Dedifferentiated amniotic fluid mesenchymal stem cell (primary cell): ENCODE measurements at regions not wholly inside any gene's neighbourhood (a gene's known extent, or its start where the extent isn't known, plus 50 kb on each side); places are given as distances from the start of the nearest gene placed in this dataset.
A peak's percentile ranks its signal among the peaks of the same experiment; 100 is the strongest.
"Not testable (repeated sequence)": the region's sequence is repeated elsewhere in the genome, so short reads cannot be mapped to it uniquely, and the experiment has no call there.

Source experiments
- DNase-seq: peaks from one replicate; pipeline ENCODE4 v3.0.0-alpha.2; 2016; ENCODE audit errors: extremely low spot score

- not testable (repeated sequence) for DNase-seq
These were observed 83.2 kb upstream of the ARID5B start for GRCh38 chr10:61818251-61818650.

GRCh38 chr10:61819208-61819607, 82.3 kb upstream of the ARID5B start:
- DNase-seq, result no peak

- DNase-seq, result no peak
These were observed 80.3 kb upstream of the ARID5B start for GRCh38 chr10:61821153-61821552.

GRCh38 chr10:61821693-61822092, 79.8 kb upstream of the ARID5B start:
- DNase-seq, result no peak

GRCh38 chr10:61822096-61822495, 79.4 kb upstream of the ARID5B start:
- no peak for DNase-seq

GRCh38 chr10:61822781-61823230, 78.7 kb upstream of the ARID5B start:
- no peak for DNase-seq

GRCh38 chr10:61825001-61825400, 76.5 kb upstream of the ARID5B start:
- no peak for DNase-seq

GRCh38 chr10:61825628-61826027, 75.9 kb upstream of the ARID5B start:
- no peak for DNase-seq

GRCh38 chr10:61828034-61828433, 73.5 kb upstream of the ARID5B start:
- DNase-seq, result no peak

GRCh38 chr10:61828788-61829187, 72.7 kb upstream of the ARID5B start:
- DNase-seq, result no peak

- DNase-seq, result no peak
These were observed 71.2 kb upstream of the ARID5B start for GRCh38 chr10:61830072-61830845.

GRCh38 chr10:61830846-61831273, 70.6 kb upstream of the ARID5B start:
- no peak for DNase-seq

GRCh38 chr10:61832866-61833481, 68.5 kb upstream of the ARID5B start:
- peak; percentile 66 for DNase-seq

- no peak for DNase-seq
These were observed 67.0 kb upstream of the ARID5B start for GRCh38 chr10:61834519-61834918.

- DNase-seq, result peak; percentile 73
These were observed 66.2 kb upstream of the ARID5B start for GRCh38 chr10:61835069-61835945.

- DNase-seq, result peak; percentile 79
These were observed 65.3 kb upstream of the ARID5B start for GRCh38 chr10:61835946-61836887.

GRCh38 chr10:61836888-61837754, 64.4 kb upstream of the ARID5B start:
- DNase-seq, result peak; percentile 55

GRCh38 chr10:61837755-61838171, 63.7 kb upstream of the ARID5B start:
- DNase-seq, result no peak

- no peak for DNase-seq
These were observed 61.6 kb upstream of the ARID5B start for GRCh38 chr10:61839916-61840315.

GRCh38 chr10:61840403-61840802, 61.1 kb upstream of the ARID5B start:
- DNase-seq, result no peak
